ENCODE measurements at regions not wholly inside any gene's neighbourhood (a gene's known extent, or its start where the extent isn't known, plus 50 kb on each side); places are given as distances from the start of the nearest gene placed in this dataset.

DNA sequence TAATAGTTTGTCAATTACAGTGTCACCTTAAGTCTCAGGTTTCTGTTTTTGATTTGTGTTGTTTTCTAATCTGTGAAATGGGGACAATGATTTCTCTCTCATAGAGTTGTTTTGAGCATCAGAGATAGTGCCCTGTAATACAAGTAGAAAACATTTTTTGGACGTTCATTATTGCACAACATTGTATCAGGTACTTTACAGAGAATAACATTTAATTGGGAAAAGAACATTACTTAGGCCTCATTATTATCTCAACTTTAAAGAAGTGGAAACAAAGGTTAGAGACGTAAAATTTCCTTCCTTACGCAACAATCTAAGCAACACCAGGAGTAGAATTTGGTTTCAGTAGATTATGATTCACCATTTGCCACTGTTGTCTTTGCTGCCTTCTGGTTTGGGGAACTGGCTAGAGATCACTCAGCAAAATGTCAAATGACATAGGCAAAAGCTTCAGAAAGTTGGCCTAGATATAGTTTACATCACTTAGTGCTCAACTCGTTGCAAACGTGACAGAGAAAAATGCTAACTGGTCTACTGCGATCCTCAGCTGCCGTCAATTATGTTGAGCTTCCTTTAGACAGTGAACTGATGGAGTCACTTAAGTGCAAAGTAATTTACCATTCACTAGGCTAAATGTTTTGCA lies 1026.8 kb downstream of the CDH11 start:
- H3K36me3 ChIP-seq, result no peaks in the 10 kb centered on the region
- H3K9me3 ChIP-seq, result no peaks in the 10 kb centered on the region
- TF ChIP-seq POLR2A (IDR thresholded peaks at IDR 0.05), result no peak
- TF ChIP-seq, protein P1, sequence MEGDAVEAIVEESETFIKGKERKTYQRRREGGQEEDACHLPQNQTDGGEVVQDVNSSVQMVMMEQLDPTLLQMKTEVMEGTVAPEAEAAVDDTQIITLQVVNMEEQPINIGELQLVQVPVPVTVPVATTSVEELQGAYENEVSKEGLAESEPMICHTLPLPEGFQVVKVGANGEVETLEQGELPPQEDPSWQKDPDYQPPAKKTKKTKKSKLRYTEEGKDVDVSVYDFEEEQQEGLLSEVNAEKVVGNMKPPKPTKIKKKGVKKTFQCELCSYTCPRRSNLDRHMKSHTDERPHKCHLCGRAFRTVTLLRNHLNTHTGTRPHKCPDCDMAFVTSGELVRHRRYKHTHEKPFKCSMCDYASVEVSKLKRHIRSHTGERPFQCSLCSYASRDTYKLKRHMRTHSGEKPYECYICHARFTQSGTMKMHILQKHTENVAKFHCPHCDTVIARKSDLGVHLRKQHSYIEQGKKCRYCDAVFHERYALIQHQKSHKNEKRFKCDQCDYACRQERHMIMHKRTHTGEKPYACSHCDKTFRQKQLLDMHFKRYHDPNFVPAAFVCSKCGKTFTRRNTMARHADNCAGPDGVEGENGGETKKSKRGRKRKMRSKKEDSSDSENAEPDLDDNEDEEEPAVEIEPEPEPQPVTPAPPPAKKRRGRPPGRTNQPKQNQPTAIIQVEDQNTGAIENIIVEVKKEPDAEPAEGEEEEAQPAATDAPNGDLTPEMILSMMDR (IDR thresholded peaks at IDR 0.05), result no peak
- DNase-seq, result no peak
- no peaks in the 10 kb centered on the region for H3K4me1 ChIP-seq
- no peak overlapping the region for H3K27ac ChIP-seq
- intact Hi-C loops (cut with DNase I; ENCODE audit: low total_unique reads), result no loop called here
- H3K4me3 ChIP-seq, result no peak overlapping the region
- H3K27me3 ChIP-seq, result no peaks in the 10 kb centered on the region

- TF ChIP-seq POLR2A (IDR thresholded peaks at IDR 0.05), result no peak
- TF ChIP-seq, protein P1 (IDR thresholded peaks at IDR 0.05), result no peak
- DNase-seq, result no peak
- Histone ChIP-seq H3K9me3 (no peaks in the 10 kb centered on the region), H3K36me3 (no peaks in the 10 kb centered on the region), H3K27me3 (no peaks in the 10 kb centered on the region), H3K27ac (no peak overlapping the region), H3K4me3 (no peak overlapping the region), H3K4me1 (no peaks in the 10 kb centered on the region)
- intact Hi-C loops (cut with DNase I; ENCODE audit: low total_unique reads), result no loop called here
These were observed 1027.5 kb downstream of the CDH11 start for GRCh38 chr16:64094181-64094965.

GRCh38 chr16:64092271-64092670 lies 1029.6 kb downstream of the CDH11 start:
- Histone ChIP-seq H3K27ac (no peak overlapping the region), H3K4me1 (no peaks in the 10 kb centered on the region), H3K9me3 (no peaks in the 10 kb centered on the region), H3K36me3 (no peaks in the 10 kb centered on the region), H3K4me3 (no peak overlapping the region), H3K27me3 (no peaks in the 10 kb centered on the region)
- DNase-seq, result no peak
- TF ChIP-seq POLR2A (IDR thresholded peaks at IDR 0.05), result no peak
- TF ChIP-seq, protein P1 (IDR thresholded peaks at IDR 0.05), result no peak
- intact Hi-C loops (cut with DNase I; ENCODE audit: low total_unique reads), result no loop called here

DNA sequence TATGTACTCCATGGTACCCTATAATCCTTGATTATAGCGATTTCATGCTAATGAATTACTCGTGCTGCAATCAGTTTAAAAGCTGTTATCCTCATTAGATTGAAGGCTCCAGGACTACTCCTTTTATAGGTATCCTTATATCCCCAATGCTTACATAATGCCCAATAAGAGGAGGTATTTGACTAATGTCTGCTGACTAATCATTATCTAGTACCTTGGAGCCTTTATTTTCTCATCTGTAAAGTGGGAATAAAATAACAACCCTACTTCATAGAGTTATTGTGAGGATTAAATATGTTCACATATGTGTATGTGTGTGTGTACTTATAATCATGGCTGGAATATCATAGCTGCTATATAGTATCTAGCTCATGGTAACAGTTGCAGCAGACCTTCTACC lies 1031.5 kb downstream of the CDH11 start:
- Histone ChIP-seq H3K27ac (no peak overlapping the region), H3K36me3 (no peaks in the 10 kb centered on the region), H3K9me3 (no peaks in the 10 kb centered on the region), H3K4me1 (no peaks in the 10 kb centered on the region), H3K27me3 (no peaks in the 10 kb centered on the region), H3K4me3 (no peak overlapping the region)
- intact Hi-C loops (cut with DNase I; ENCODE audit: low total_unique reads), result no loop called here
- DNase-seq, result no peak
- TF ChIP-seq POLR2A (IDR thresholded peaks at IDR 0.05), result no peak
- TF ChIP-seq, protein P1 (IDR thresholded peaks at IDR 0.05), result no peak

DNA sequence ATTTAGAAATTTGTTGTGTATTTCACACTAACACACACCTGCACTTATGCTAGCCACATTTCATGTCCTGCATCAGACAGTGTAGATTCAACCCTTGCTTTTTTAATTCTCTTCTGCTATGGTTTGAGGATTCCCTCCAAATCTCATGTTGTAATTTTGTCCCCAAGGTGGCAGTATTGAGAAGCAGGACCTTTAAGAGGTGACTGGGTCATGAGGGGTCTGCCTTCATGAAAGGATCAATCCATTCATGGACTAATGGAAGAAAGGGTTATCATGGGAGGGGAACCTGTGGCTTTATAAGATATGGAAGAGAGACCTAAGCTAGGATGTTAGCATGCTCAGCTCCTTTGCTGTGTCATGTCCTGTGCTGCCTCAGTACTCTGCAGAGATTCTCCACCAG lies 1032.2 kb downstream of the CDH11 start:
- H3K4me1 ChIP-seq, result no peaks in the 10 kb centered on the region
- H3K4me3 ChIP-seq, result no peak overlapping the region
- H3K27ac ChIP-seq, result no peak overlapping the region
- no peaks in the 10 kb centered on the region for H3K36me3 ChIP-seq
- TF ChIP-seq, protein P1 (IDR thresholded peaks at IDR 0.05), result peak in 3 of 4 experiments; percentile 10 to 29 (median 19)
- no peak for TF ChIP-seq POLR2A (IDR thresholded peaks at IDR 0.05)
- intact Hi-C loops (cut with DNase I; ENCODE audit: low total_unique reads), result no loop called here
- no peaks in the 10 kb centered on the region for H3K27me3 ChIP-seq
- no peak for DNase-seq
- H3K9me3 ChIP-seq, result no peaks in the 10 kb centered on the region

Measured in uterus (tissue), 3 donors.